Hepatocyte (in vitro differentiated cells): ENCODE measurements at regions not wholly inside any gene's neighbourhood (a gene's known extent, or its start where the extent isn't known, plus 50 kb on each side); places are given as distances from the start of the nearest gene placed in this dataset.

ENCODE experiments used
- DNase-seq: peaks from one replicate; pipeline ENCODE4 v3.0.0-alpha.2; 2016; ENCODE audit warnings: low spot score
- H2AFZ ChIP-seq: fragments of 200-600 bp; sonication (generic); 2 replicates; pipeline ENCODE4 v1.6.0; 2016; ENCODE audit warnings: antibody characterized with exemption, mild to moderate bottlenecking
- H3K27ac ChIP-seq: fragments of 200-600 bp; sonication (generic); 2 replicates; pipeline ENCODE4 v1.5.1; 2016; ENCODE audit warnings: mild to moderate bottlenecking
- H3K27me3 ChIP-seq: fragments of 200-600 bp; sonication (generic); 2 replicates; pipeline ENCODE4 v1.6.1; 2016
- H3K36me3 ChIP-seq: fragments of 200-600 bp; sonication (generic); replicated peaks from 2 replicates; pipeline ENCODE4 v1.5.1; 2016; ENCODE audit warnings: low read depth; ENCODE audit not compliant: insufficient read depth
- H3K4me1 ChIP-seq: fragments of 200-600 bp; sonication (generic); 2 replicates; pipeline ENCODE4 v1.5.1; 2016; ENCODE audit warnings: mild to moderate bottlenecking, moderate library complexity; ENCODE audit not compliant: insufficient read depth
- H3K4me2 ChIP-seq: fragments of 200-600 bp; sonication (generic); 2 replicates; pipeline ENCODE4 v1.6.0; 2016
- H3K4me3 ChIP-seq: fragments of 200-600 bp; sonication (generic); 2 replicates; pipeline ENCODE4 v1.5.1; 2016; ENCODE audit warnings: mild to moderate bottlenecking
- H3K79me2 ChIP-seq: fragments of 200-600 bp; sonication (generic); 2 replicates; pipeline ENCODE4 v1.6.0; 2017; ENCODE audit warnings: mild to moderate bottlenecking
- H3K9me2 ChIP-seq: fragments of 200-600 bp; sonication (generic); replicated peaks from 2 replicates; pipeline ENCODE4 v1.6.0; 2017; ENCODE audit warnings: mild to moderate bottlenecking; ENCODE audit not compliant: insufficient read depth
- H3K9me3 ChIP-seq: fragments of 200-600 bp; sonication (generic); 2 replicates; pipeline ENCODE4 v1.5.1; 2016; ENCODE audit warnings: low read depth, mild to moderate bottlenecking
- H4K20me1 ChIP-seq: fragments of 200-600 bp; sonication (generic); 2 replicates; pipeline ENCODE4 v1.6.0; 2016; ENCODE audit warnings: mild to moderate bottlenecking; ENCODE audit not compliant: insufficient read depth, poor library complexity, severe bottlenecking
- CTCF ChIP-seq: fragments of 200-600 bp; sonication (generic); IDR thresholded peaks from 2 replicates; pipeline ENCODE4 v1.5.1; 2016; ENCODE audit warnings: antibody characterized with exemption, mild to moderate bottlenecking; ENCODE audit not compliant: poor library complexity
- EZH2 ChIP-seq: fragments of 200-600 bp; sonication (generic); IDR thresholded peaks from 2 replicates; pipeline ENCODE4 v1.6.1; 2016; ENCODE audit warnings: antibody characterized with exemption, mild to moderate bottlenecking, borderline replicate concordance
- EZH2phosphoT487 ChIP-seq: fragments of 200-600 bp; sonication (generic); IDR thresholded peaks from one replicate; pipeline ENCODE4 v1.6.1; 2018; ENCODE audit warnings: antibody characterized with exemption, mild to moderate bottlenecking, low read depth, moderate library complexity; ENCODE audit not compliant: unreplicated experiment, severe bottlenecking
- WGBS: methylation state at CpG from one replicate; pipeline ENCODE4 v1.1.6; 2016; ENCODE audit warnings: low lambda C conversion rate; ENCODE audit errors: missing lambda C conversion rate; 5-methylcytosine and 5-hydroxymethylcytosine counted together

- TF ChIP-seq CTCF: no peak
- TF ChIP-seq EZH2phosphoT487: no peak
- no peak for TF ChIP-seq EZH2
- DNase-seq: no peak
- no peak overlapping the region for H3K4me3 ChIP-seq
- no peaks in the 10 kb centered on the region for H3K9me3 ChIP-seq
- H3K79me2 ChIP-seq: no peaks in the 10 kb centered on the region
- 78% methylated on average over 2 of the region's 2 CpGs for WGBS
- H3K4me1 ChIP-seq: no peaks in the 10 kb centered on the region
- H3K27me3 ChIP-seq: no peaks in the 10 kb centered on the region
- H3K36me3 ChIP-seq: no peaks in the 10 kb centered on the region
- no peaks in the 10 kb centered on the region for H4K20me1 ChIP-seq
- no peak overlapping the region for H2AFZ ChIP-seq
- no peak overlapping the region for H3K27ac ChIP-seq
- no peaks in the 10 kb centered on the region for H3K9me2 ChIP-seq
- no peak overlapping the region for H3K4me2 ChIP-seq
Measured at GRCh38 chr5:111010783-111011182, 60.7 kb upstream of the TSLP start.

GRCh38 chr5:111013011-111013410 lies 58.5 kb upstream of the TSLP start:
- TF ChIP-seq CTCF (no peak), EZH2phosphoT487 (no peak), EZH2 (no peak)
- H4K20me1 ChIP-seq: no peaks in the 10 kb centered on the region
- WGBS: 83% methylated on average over 1 of the region's 1 CpG

DNA sequence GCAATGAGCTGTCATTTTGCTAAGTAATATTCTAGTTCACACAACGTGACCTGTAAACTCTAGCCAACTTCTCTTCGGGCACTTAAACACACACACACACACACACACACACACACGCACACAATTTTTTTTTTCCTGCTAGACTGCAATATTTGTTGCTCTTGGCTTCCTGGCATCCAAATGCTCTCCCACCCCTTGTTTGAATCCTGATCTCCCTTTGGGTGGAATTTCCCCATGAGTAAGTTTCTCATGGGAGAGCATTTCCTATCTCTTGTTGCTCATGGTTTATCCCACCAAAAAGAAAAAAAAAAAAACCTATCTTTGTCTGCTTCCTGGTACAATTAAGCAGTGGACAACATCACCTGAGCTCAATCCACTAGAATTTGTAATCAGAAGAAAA lies 54.7 kb upstream of the TSLP start:
- H3K4me1 ChIP-seq: no peaks in the 10 kb centered on the region
- no peak overlapping the region for H2AFZ ChIP-seq
- no peak overlapping the region for H3K27ac ChIP-seq
- H3K9me2 ChIP-seq: no peaks in the 10 kb centered on the region
- H4K20me1 ChIP-seq: no peaks in the 10 kb centered on the region
- no peaks in the 10 kb centered on the region for H3K79me2 ChIP-seq
- H3K36me3 ChIP-seq: no peaks in the 10 kb centered on the region
- H3K4me2 ChIP-seq: no peak overlapping the region
- no peaks in the 10 kb centered on the region for H3K9me3 ChIP-seq
- DNase-seq: no peak
- no peaks in the 10 kb centered on the region for H3K27me3 ChIP-seq
- H3K4me3 ChIP-seq: no peak overlapping the region
- TF ChIP-seq EZH2: no peak
- TF ChIP-seq CTCF: no peak
- no peak for TF ChIP-seq EZH2phosphoT487
- WGBS: 92% methylated on average over 3 of the region's 3 CpGs

More at GRCh38 chr5:111013011-111013410, 58.5 kb upstream of the TSLP start:
- no peak for DNase-seq
- Histone ChIP-seq H3K27me3 (no peaks in the 10 kb centered on the region), H3K36me3 (no peaks in the 10 kb centered on the region), H3K4me1 (no peaks in the 10 kb centered on the region), H3K9me3 (no peaks in the 10 kb centered on the region), H3K79me2 (no peaks in the 10 kb centered on the region), H2AFZ (no peak overlapping the region), H3K4me3 (no peak overlapping the region), H3K27ac (no peak overlapping the region), H3K9me2 (no peaks in the 10 kb centered on the region), H3K4me2 (no peak overlapping the region)

- Histone ChIP-seq H3K36me3 (no peaks in the 10 kb centered on the region), H4K20me1 (no peaks in the 10 kb centered on the region), H3K4me3 (no peak overlapping the region), H3K9me3 (no peaks in the 10 kb centered on the region), H3K79me2 (no peaks in the 10 kb centered on the region), H2AFZ (no peak overlapping the region), H3K4me2 (no peak overlapping the region), H3K27me3 (no peaks in the 10 kb centered on the region), H3K4me1 (no peaks in the 10 kb centered on the region), H3K9me2 (no peaks in the 10 kb centered on the region), H3K27ac (no peak overlapping the region)
- WGBS: 93% methylated on average over 1 of the region's 1 CpG
- DNase-seq: no peak
- TF ChIP-seq CTCF (no peak), EZH2 (no peak), EZH2phosphoT487 (no peak)
Measured at GRCh38 chr5:111017731-111018130, 53.8 kb upstream of the TSLP start.
